ENCODE measurements at regions not wholly inside any gene's neighbourhood (a gene's known extent, or its start where the extent isn't known, plus 50 kb on each side); places are given as distances from the start of the nearest gene placed in this dataset.

GRCh38 chr13:77389625-77390000 is 62.7 kb upstream of the MYCBP2 start:
- H3K27ac ChIP-seq (ENCODE audit: extremely low read depth, low read depth, low read length), result no peak overlapping the region
- FAIRE-seq (no peak), ATAC-seq (no peak), DNase-seq (ENCODE audit: extremely low read depth in 1 of 4, low spot score in 3 of 4) (no peak)
- H3K4me1 ChIP-seq (replicated peaks in 1 of 2; ENCODE audit: control insufficient read depth in 2 of 2, insufficient read depth in 2 of 2, low read length in 2 of 2), result no peaks in the 10 kb centered on the region
- ChIA-PET POLR2A (interaction anchor here (0.6 kb wide), 1 partner anchor 80 kb away, joined by 3 read pairs; no protein-coding TSS in a partner anchor), CTCF (ENCODE audit: low intra/inter-chr PET ratio) (no interaction called here)
- H3K4me3 ChIP-seq, result no peak overlapping the region
- H3K9me3 ChIP-seq (replicated peaks; ENCODE audit: control insufficient read depth, insufficient read depth, low read depth, low read length), result no peaks in the 10 kb centered on the region
- no peaks in the 10 kb centered on the region for H4K20me1 ChIP-seq (replicated peaks; ENCODE audit: control insufficient read depth, insufficient read depth, low read length)
- in situ Hi-C loops (cut with MboI) (no loop called here), intact Hi-C loops (cut with micrococcal nuclease) (no loop called here)
- no peak overlapping the region for H3K4me2 ChIP-seq (ENCODE audit: insufficient read depth, low read length)
- no peaks in the 10 kb centered on the region for H3K79me2 ChIP-seq (ENCODE audit: control insufficient read depth, insufficient read depth, low read length)
- no peaks in the 10 kb centered on the region for H3K36me3 ChIP-seq (ENCODE audit: control insufficient read depth, insufficient read depth, low read length)
- no peak overlapping the region for H3K9ac ChIP-seq (ENCODE audit: insufficient read depth in 1 of 2, low read depth in 2 of 2, low read length in 2 of 2)
- BruUV-seq (replicated peaks), result no TSS peak
- TF ChIP-seq ETS2 (tag; IDR thresholded peaks at IDR 0.05; ENCODE audit: borderline replicate concordance, poor library complexity, severe bottlenecking) (no peak), XRCC3 (IDR thresholded peaks at IDR 0.05) (no peak), HDAC8 (tag; IDR thresholded peaks at IDR 0.05) (no peak), DIDO1 (tag; IDR thresholded peaks at IDR 0.05; ENCODE audit: low read depth) (no peak), PCBP1 (IDR thresholded peaks at IDR 0.05; ENCODE audit: low read depth, low read length, poor library complexity, severe bottlenecking) (no peak), ZNF444 (CRISPR knock-in tag; IDR thresholded peaks at IDR 0.05) (no peak), POLR2AphosphoS5 (IDR thresholded peaks at IDR 0.05; ENCODE audit: control insufficient read depth, insufficient read depth, low read depth, low read length) (no peak), SLC30A9 (CRISPR knock-in tag; IDR thresholded peaks at IDR 0.05) (no peak), MXI1 (IDR thresholded peaks at IDR 0.05; ENCODE audit: low read depth, low read length) (no peak), ZZZ3 (IDR thresholded peaks at IDR 0.05) (no peak), ZC3H11A (IDR thresholded peaks at IDR 0.05; ENCODE audit: low read depth, low read length) (no peak), NKRF (IDR thresholded peaks at IDR 0.05; ENCODE audit: borderline replicate concordance) (no peak), E2F5 (CRISPR knock-in tag; IDR thresholded peaks at IDR 0.05) (no peak), PREB (CRISPR knock-in tag; IDR thresholded peaks at IDR 0.05) (no peak), ZNF41 (CRISPR knock-in tag; conservative IDR thresholded peaks at IDR 0.05) (no peak), THRB (CRISPR knock-in tag; conservative IDR thresholded peaks at IDR 0.05) (no peak)
- H2AFZ ChIP-seq (ENCODE audit: low read depth, low read length), result no peak overlapping the region
- no peaks in the 10 kb centered on the region for H3K27me3 ChIP-seq (ENCODE audit: control insufficient read depth in 2 of 2, insufficient read depth in 2 of 2, low read length in 2 of 2)
- H3K9me1 ChIP-seq (ENCODE audit: control insufficient read depth, insufficient read depth, low read length), result no peaks in the 10 kb centered on the region

Measured in K562 (cell line).